ENCODE measurements at regions not wholly inside any gene's neighbourhood (a gene's known extent, or its start where the extent isn't known, plus 50 kb on each side); places are given as distances from the start of the nearest gene placed in this dataset.

GRCh38 chr6:23642849-23643248 is 483.2 kb upstream of the NRSN1 start (continued):
- TF ChIP-seq REST (IDR thresholded peaks at IDR 0.05) (no peak), EGR1 (IDR thresholded peaks at IDR 0.05; ENCODE audit: low read depth in 2 of 2) (no peak), HNF4G (IDR thresholded peaks at IDR 0.05) (no peak), SP1 (IDR thresholded peaks at IDR 0.05) (no peak), FOXA2 (IDR thresholded peaks at IDR 0.05) (no peak), HNF4A (conservative IDR thresholded peaks at IDR 0.05) (no peak), RAD21 (IDR thresholded peaks at IDR 0.05) (no peak), RXRA (IDR thresholded peaks at IDR 0.05) (no peak), TAF1 (conservative IDR thresholded peaks at IDR 0.05) (no peak)

- Histone ChIP-seq H3K27me3 (ENCODE audit: control insufficient read depth in 4 of 4, insufficient read depth in 4 of 4, low read length in 3 of 4) (no peaks in the 10 kb centered on the region), H3K27ac (ENCODE audit: low read depth in 1 of 2, low read length in 2 of 2) (no peak overlapping the region), H3K9me3 (ENCODE audit: control insufficient read depth in 4 of 4, low read length in 3 of 4) (no peaks in the 10 kb centered on the region), H3K4me1 (ENCODE audit: control insufficient read depth in 4 of 4, insufficient read depth in 4 of 4, low read length in 3 of 4) (no peaks in the 10 kb centered on the region), H3K36me3 (ENCODE audit: control insufficient read depth in 4 of 4, insufficient read depth in 3 of 4, low read depth in 1 of 4, low read length in 3 of 4) (no peaks in the 10 kb centered on the region), H3K4me3 (ENCODE audit: low read depth in 1 of 3, low read length in 3 of 3) (no peak overlapping the region), H3K9ac (ENCODE audit: low read depth in 1 of 2, low read length in 2 of 2) (no peak overlapping the region)
- no peak for DNase-seq (ENCODE audit: low spot score)
- TF ChIP-seq YY1 (IDR thresholded peaks at IDR 0.05) (no peak), HNF4A (conservative IDR thresholded peaks at IDR 0.05) (no peak), NR2F2 (IDR thresholded peaks at IDR 0.05) (no peak), CTCF (IDR thresholded peaks at IDR 0.05; ENCODE audit: low read depth, low read length, missing input control) (no peak), REST (IDR thresholded peaks at IDR 0.05) (no peak), EGR1 (IDR thresholded peaks at IDR 0.05; ENCODE audit: low read depth in 2 of 2) (no peak), GABPA (IDR thresholded peaks at IDR 0.05 in 1 of 2, conservative IDR thresholded peaks at IDR 0.05 in 1 of 2) (no peak), HNF4G (IDR thresholded peaks at IDR 0.05) (no peak), FOXA1 (IDR thresholded peaks at IDR 0.05) (no peak), SP1 (IDR thresholded peaks at IDR 0.05) (no peak), FOXA2 (IDR thresholded peaks at IDR 0.05) (no peak), JUND (IDR thresholded peaks at IDR 0.05) (no peak), RXRA (IDR thresholded peaks at IDR 0.05) (no peak), MAX (IDR thresholded peaks at IDR 0.05) (no peak), RAD21 (IDR thresholded peaks at IDR 0.05) (no peak), TAF1 (conservative IDR thresholded peaks at IDR 0.05) (no peak), ZBTB33 (IDR thresholded peaks at IDR 0.05) (no peak), ATF3 (IDR thresholded peaks at IDR 0.05) (no peak)
These were observed 479.0 kb upstream of the NRSN1 start for GRCh38 chr6:23647045-23647444.
